Myocyte (in vitro differentiated cells): ENCODE measurements at regions not wholly inside any gene's neighbourhood (a gene's known extent, or its start where the extent isn't known, plus 50 kb on each side); places are given as distances from the start of the nearest gene placed in this dataset.
"Not testable (repeated sequence)": the region's sequence is repeated elsewhere in the genome, so short reads cannot be mapped to it uniquely, and the experiment has no call there.

Experiments used
- DNase-seq: peaks from one replicate; pipeline ENCODE4 v3.0.0-alpha.2; 2012; ENCODE audit warnings: low read depth

DNA sequence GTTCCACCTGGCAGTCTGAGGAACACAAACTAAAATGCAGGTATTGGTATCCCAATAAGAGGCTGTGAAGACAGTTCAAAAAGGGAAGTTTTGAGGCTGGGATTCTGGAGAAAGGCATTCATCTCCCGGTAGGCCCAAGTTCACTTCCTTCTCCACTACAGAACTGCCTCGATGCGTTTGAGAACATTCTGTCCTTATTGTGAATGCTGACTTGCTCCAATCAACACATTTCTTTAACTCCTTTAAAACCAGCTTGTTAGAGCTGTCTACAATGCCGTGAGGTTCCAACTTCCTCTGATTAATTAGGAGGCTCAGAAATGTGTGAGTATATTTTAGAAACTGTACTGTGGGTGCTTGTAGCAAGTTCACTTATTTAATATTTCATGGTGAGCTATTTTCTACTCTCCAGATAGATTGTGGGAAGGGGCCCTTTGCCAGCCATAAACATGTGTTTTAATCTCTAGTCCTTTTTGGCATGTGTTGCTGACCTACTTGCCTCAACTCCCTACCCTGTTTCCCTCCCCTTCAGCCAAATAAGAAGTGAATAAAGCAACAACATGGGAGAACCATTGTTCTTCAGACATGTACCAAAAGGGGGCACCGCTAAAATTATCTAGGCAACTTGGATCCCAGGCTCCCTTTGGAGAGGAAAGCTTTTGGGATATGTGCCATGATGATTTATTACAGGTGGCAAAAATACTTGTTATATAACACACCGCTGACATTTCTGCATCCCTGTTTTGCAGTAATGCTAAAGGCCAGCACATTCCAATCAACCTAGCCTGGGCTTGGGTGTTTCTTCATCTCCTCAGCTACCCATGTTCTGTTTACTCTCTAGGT lies 245.6 kb downstream of the BLID start:
- peak; percentile 76 for DNase-seq

DNA sequence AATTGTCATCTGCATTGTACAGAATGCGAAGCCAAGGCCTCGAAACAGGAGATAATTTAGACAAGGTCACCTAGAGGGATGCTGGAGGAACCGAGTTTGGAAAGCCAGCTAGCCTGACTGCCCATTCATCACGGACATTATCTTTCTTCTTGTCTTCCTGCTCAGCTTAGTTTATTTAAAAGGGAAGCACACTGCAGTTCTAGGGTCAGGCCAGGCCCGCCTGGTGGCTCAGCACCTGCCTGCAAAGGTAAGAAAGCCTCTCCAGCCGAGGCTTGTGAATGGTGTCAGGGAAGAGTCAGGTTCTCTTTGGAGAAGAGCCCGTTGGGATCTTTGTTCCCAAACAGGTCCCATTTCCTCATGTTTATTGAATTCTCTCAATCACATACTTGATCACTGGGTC lies 246.5 kb downstream of the BLID start:
- DNase-seq, result no peak

DNA sequence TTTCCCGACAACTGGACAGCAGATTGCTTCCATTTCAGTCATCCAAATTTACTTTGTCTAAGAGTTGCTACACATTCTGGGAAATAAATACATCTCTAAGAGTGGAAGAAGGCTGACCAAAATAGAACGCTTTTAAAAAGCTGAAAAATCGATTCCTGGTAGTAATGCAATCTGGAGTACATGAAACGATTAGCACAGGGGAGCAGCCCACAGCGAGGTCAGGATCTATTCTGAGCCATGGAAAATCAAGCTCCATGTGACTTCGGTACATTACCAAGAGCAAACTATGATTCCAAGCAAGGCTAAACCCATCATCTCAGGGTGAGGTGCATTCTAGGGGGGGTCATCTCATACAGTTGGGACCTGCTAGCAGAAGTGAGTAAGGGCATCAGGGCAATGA lies 249.3 kb downstream of the BLID start:
- DNase-seq, result no peak

DNA sequence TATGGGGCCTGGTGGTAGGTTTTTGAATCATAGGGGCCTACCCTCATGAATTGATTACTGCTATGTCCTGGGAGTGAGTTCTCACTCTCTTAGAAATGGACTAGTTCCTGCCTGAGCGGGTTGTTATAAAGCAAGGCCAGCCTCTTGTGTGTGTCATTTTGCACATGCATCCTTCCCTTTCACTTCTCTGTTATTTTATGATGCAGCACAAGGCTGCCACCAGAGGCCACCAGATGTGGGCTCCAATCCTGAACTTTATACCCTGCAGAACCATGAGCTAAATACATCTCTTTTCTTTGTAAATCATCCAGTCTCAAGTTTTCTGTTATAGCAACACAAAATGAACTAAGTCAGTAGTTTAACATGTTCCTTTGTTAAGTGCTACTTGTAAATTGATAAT lies 251.4 kb downstream of the BLID start:
- no peak for DNase-seq

DNA sequence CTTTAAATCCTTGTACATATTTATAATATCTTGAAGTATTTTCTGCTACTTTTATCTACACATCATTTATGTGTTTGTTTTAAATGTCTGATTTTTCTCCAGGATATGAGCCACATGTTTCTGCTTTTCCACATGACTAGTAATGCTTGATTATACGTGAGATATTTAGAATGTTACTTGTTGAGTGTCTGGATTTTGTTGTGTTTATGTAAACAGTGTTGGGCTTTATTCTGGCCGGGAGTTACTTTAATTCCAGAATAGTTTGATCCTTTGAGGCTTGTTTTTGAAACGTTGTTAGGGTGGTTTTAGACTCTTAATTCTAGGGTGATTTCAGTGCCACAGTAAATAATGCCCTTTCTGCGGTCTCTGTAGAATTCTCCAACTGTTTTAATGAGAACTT lies 252.9 kb downstream of the BLID start:
- no peak for DNase-seq

DNA sequence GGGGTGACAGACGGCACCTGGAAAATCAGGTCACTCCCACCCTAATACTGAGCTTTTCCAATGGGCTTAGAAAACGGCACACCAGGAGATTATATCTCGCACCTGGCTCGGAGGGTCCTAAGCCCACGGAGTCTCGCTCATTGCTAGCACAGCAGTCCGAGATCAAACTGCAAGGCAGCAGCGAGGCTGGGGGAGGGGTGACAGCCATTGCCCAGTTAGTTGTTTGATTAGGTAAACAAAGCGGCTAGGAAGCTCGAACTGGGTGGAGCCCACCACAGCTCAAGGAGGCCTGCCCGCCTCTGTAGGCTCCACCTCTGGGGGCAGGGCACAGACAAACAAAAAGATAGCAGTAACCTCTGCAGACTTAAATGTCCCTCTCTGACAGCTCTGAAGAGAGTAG lies 260.9 kb downstream of the BLID start:
- DNase-seq, result not testable (repeated sequence)

DNA sequence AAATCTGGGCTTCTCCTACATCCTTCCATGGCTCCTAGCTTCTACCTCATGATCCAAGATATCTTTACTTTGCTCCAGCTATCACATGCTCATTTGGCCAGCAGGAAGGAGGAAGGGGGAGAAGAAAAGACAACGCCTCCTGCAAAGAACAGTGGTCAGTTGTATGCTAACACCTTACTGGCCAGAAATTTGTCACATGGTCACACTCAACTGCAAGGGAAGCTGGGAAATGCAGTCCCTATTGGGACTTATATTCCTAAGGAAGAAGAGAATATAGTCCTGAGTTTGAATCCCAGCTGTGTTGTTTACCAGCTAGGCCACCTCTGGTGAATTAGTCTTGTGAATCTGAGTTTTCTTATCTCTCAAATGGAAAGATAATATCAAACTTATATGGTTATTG lies 272.0 kb downstream of the BLID start:
- DNase-seq, result no peak

DNA sequence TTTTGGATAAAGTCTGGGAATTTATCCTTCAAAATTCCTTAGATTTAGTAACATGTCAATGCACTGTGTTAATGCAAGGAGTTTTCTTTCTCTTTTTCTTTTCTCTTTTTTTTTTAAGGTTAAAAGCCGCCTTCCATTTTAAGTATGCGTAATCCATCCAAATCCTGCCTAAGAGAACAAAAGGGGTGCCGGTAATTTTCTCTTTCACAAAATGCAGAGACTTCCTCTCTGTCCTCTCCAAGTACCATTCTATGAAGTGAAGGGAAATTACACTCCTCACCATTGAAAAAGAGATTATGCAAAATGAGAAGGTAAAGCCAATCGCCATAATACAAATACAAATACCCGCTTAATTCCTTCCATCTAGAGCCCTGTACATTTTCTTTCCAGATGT lies 273.8 kb downstream of the BLID start:
- DNase-seq, result no peak

DNA sequence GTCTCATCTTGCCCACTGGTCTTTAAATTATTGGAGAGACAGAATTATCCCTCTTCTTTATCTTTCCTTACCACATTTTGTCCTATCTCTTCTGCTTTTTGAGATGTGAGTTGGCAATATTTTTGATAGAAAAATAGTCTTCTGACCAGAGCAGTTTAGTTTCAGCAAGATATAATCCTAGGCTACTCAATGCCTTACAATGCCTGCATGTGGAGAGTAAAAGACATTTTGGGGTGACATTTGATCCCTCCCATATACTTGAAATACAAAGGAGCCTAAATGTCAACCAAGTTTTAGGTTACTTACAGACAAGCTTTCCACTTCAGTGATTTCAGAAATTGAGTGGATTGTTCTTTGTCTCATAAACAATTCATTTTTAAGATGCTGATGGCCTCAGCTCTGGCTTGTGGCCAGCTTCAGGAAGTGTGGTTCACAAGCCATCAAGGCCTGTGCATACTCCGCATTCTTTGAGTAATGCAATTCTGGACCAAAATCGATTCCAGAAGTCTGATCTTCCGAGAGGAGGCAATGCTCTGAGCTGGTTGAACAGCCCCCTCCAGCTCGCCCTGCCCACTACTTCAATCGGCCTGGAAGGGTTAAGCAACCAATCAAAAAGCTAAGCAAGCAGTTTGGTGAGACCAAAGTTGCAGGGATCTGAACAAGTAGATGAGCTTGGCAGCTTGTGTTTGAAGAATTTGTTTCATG lies 274.4 kb downstream of the BLID start:
- peak; percentile 36 for DNase-seq

DNA sequence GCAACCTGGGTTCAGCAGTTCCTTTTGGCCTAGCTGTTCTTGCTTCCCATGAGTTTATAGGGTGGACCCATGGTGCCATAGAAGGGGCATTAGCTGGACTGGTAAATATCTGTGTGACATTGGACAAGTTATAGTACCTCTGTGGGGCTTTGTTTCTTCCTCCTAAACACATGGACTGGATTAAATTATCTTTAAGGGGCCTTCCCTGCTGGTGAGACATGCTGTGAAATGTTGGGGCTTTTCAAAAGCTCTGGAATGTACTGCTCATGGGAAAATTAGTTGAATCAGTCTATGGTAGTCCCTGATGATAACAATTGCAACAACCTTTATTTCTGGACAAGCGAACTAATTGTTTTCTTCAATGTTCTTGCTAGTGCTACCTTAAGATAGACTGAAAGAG lies 276.2 kb downstream of the BLID start:
- DNase-seq, result no peak

DNA sequence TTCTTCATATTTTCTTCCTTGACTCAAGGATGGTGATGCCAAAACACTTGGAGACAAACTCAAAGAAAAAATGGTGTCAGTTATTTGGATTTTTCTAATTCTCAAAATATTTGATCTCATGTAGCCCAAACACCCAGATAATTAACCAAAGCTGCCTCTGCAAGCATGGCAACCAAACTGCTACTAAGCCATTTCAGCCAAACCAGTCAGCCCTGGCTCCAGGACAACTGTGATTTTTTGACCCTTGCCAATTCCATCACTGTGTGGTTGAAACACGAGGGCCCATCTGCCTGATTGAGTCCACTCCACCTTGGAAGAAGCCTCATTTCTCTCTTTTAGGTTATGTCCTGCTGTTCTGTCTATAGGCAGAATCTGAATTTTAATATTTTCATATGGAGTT lies 277.4 kb downstream of the BLID start:
- DNase-seq, result no peak

DNA sequence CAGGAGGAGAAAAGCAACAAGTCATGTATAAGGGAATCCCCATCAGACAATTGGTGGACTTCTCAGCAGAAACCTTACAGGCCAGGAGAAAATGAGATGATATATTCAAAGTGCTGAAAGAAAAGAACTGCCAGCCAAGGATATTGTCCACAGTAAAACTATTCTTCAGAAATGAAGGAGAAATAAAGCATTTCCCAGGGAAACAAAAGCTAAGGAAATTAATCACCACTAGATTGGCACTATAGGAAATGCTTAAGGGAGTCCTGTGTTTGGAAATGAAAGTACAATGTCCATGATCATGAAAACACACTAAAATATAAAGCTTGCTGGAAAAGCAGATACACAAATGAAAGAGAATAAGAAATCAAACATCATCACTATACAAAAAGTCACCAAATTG lies 282.0 kb downstream of the BLID start:
- no peak for DNase-seq

DNA sequence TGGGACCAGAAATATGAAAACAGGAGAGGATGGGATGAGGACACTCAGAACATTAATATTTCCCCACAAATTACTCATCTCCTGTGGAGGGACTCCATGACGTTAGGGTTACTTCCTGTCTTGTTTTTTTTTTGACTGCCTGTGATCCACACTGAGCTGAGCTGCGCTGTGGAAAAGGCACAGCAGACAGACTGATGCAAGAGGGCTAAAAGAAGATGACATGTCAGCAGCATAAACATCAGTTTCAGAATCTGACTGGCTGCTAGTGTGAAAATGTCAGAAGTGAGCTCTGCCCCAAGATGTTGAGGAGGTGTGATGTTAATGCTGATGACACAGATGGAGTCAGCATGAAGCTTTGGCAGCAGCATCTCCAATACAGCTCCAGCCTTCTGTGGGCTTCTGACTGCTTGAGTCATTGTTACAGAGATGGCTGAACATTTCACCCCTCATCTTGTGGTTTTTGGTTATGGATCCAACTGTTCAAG lies 286.8 kb downstream of the BLID start:
- peak; percentile 94 for DNase-seq

DNA sequence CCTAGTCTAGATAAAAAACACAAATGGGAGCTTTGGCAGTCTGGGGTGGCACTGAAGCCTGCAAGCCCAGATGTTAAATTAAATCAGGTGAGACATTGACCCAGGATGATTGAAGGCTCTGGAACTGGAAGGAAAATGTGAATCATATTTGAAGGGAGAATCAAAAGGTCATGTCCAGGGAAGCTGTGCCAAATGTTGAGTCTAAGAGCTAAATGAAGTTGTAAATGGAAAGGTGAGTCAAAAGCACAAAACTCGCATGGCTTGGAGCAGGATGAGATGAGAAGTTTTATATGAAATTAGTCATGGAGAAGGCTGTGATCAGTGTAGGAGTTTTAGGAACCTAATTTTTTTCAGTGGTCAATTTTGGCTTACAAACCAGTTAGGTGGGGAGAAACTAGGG lies 301.1 kb downstream of the BLID start:
- DNase-seq, result no peak

DNA sequence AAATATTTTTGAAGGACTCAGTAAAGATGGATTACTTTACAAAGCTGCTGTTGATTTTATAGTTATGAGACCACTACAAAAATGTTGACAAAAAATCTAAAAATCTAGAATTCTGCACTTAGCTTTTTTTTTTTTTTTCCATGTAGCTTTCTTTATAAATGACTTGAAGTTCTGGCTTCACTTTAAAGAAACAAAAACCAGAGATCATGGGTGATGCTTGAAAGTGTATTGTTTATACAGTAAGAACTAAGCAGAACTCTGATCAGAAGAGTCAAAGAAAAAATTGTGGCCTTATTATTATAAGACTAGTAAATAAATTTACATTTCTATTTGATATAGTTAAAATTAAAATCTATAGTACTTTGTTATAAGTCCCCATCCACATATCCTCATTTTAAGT lies 301.7 kb downstream of the BLID start:
- DNase-seq, result no peak

DNA sequence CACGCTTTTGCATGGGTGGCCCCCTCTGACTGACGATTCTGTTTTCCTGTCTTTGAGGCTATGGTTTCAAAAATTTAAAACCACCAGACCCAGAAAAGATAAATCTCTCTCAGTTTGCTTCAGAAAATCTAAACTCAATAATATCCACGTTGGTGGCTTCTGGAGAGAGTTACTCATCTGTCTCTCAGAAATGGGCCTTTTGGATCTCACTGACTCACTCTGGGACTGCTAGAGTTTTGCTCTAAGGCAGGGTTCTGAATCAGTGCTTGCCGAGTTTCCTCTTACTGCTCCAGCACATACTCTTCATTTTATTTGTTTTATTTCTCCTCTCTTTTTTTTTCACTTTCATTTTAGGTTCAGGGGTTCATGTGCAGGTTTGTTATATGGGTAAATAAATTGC lies 305.7 kb downstream of the BLID start:
- DNase-seq, result peak; percentile 21

DNA sequence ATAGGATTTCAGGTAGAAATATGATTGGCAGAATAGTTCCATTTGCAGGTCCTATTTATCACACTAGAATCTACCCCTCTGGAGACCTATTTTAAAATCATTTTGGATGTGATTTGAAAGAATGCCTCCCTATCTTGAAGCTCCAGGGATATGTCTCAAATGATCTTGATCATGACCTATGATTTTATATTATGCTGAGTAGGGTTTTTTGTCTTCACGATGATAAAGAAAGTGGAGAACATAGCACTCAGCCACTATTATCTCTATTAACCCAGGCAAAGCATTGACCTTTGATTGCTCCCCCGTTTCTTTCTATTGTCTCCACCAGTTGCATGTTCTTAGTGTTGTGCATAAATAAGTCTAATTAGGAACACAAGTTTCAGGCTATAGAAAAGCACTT lies 307.9 kb downstream of the BLID start:
- no peak for DNase-seq

DNA sequence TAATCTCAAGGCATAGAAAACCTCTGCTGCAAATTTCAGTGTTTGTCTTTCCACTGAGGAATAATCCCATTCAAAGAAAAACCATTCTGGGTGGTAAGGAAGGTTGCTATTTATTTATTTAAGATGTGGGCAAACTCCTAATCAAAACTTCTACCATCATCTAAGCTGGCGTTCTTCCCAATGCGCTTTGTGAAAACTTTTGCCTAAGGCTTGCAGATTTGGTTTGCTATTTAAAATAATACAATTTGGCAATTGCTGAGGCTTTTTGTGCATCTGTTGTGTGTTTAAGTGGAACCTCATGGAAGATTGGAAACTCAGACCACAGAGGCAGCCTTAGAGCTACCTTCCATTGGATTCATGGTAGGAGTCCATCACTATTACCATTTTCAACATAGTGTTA lies 309.0 kb downstream of the BLID start:
- no peak for DNase-seq

DNA sequence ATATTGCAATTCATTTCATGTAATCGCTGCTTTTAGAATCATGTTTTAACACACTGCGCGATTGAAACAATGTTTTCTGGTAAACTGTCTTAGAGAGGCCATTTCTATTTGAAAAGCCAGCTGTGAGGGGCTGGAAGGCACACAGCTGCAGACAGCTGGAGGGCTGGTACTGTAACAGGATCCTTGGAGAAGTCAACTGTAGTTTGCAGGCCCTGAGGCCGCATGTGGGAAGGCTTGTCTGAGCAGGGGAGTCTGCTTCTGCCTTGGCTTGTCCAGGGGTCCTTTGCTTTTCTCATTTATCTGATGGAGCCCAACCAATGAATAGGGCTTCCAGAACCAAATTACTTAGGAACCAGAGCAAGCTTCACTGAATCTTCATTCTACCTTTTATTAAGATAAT lies 313.5 kb downstream of the BLID start:
- DNase-seq, result no peak

DNA sequence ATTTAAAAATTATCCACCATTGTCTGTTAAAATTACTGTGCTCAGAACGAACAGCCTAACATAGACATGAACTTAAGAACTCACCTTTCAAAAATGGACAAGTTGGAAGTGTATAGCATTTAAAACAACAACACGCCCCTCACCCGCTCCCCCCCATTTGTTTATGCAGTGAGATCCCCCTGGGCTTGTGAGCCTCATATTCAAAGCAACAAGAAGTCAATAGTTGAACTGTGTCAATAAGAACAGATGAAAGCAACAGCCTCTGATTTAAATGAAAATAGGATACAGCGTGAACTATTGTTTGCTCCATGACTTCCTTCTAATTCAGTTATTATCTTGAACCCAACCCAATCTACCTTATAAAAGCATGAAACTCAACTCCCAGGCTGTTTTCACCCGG lies 314.2 kb downstream of the BLID start:
- no peak for DNase-seq

DNA sequence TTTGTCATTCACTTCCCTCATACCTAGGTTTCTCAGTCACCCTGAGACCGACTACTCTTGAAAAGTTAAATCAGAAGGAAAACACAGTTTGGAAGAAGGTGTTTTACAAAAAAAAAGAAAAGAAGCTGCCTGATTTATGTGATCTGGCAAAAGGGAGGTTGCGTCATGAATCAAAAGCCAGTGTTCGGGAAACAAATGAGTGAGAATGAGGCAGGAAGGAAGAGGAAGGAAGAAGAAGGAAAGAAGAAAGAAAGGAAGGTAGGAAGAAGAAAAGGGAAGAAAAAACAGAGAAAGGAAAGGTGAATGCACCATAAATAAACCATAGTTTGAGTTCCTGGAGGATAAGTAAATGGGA lies 314.6 kb downstream of the BLID start:
- DNase-seq, result no peak

DNA sequence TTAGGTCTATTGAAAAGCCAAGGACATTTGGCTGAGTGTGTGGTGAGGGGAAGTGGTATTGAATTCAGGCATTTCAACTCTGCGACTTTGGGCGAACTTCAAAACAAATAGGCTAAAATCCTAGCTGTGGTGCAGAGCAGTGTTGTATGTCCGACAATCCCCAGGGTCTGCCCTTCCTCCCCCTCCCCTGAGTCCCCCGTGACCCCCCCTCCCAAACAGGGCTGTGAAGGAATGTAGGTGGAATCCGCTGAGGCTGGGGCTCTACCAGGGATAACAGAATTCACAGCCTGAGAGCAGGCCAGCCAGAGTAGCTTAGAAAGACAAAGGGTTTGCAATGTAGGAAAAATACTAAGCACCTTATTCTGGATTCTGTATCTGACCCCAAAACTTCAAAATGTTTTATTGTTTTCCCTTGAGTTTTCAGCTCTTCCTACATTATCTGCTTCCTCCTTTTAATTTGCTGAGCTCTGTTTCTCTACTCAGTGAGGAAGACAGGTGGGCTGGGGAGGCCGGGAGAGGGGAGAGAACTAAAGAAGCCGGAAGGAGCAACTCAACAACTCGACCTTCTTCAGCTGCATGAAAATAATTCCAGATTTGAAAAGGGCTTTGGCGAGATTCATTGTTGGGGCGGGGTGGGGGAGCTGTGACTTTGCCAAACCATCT lies 315.2 kb downstream of the BLID start:
- no peak for DNase-seq
